GM19238 (cell line): ENCODE measurements at regions not wholly inside any gene's neighbourhood (a gene's known extent, or its start where the extent isn't known, plus 50 kb on each side); places are given as distances from the start of the nearest gene placed in this dataset.

Source experiments
- DNase-seq: peaks from one replicate; pipeline ENCODE4 v3.0.0; 2011; ENCODE audit warnings: low spot score; ENCODE audit not compliant: insufficient read length

GRCh38 chr9:90340421-90340820, 302.2 kb downstream of the DIRAS2 start:
- no peak for DNase-seq

GRCh38 chr9:90342607-90343006, 300.0 kb downstream of the DIRAS2 start:
- no peak for DNase-seq

- DNase-seq = no peak
Measured at GRCh38 chr9:90343366-90343765, 299.3 kb downstream of the DIRAS2 start.

- no peak for DNase-seq
Measured at GRCh38 chr9:90343991-90344390, 298.6 kb downstream of the DIRAS2 start.

GRCh38 chr9:90365666-90366065, 277.0 kb downstream of the DIRAS2 start:
- no peak for DNase-seq

- DNase-seq = no peak
Measured at GRCh38 chr9:90368241-90368640, 274.4 kb downstream of the DIRAS2 start.

- no peak for DNase-seq
Measured at GRCh38 chr9:90368928-90369327, 273.7 kb downstream of the DIRAS2 start.

- no peak for DNase-seq
Measured at GRCh38 chr9:90379771-90380170, 262.9 kb downstream of the DIRAS2 start.

- DNase-seq = no peak
Measured at GRCh38 chr9:90385146-90385545, 257.5 kb downstream of the DIRAS2 start.

GRCh38 chr9:90393365-90394152, 249.1 kb downstream of the DIRAS2 start:
- DNase-seq = no peak

GRCh38 chr9:90394871-90395270, 247.8 kb downstream of the DIRAS2 start:
- DNase-seq = no peak

GRCh38 chr9:90400091-90400490, 242.5 kb downstream of the DIRAS2 start:
- no peak for DNase-seq

GRCh38 chr9:90408659-90409058, 234.0 kb downstream of the DIRAS2 start:
- no peak for DNase-seq

- no peak for DNase-seq
Measured at GRCh38 chr9:90419221-90419851, 223.3 kb downstream of the DIRAS2 start.

- no peak for DNase-seq
Measured at GRCh38 chr9:90420211-90420610, 222.4 kb downstream of the DIRAS2 start.

- no peak for DNase-seq
Measured at GRCh38 chr9:90420768-90421513, 221.7 kb downstream of the DIRAS2 start.

- no peak for DNase-seq
Measured at GRCh38 chr9:90421786-90422185, 220.8 kb downstream of the DIRAS2 start.

GRCh38 chr9:90423661-90424193, 218.9 kb downstream of the DIRAS2 start:
- DNase-seq = no peak

GRCh38 chr9:90428517-90428916, 214.1 kb downstream of the DIRAS2 start:
- DNase-seq = no peak

GRCh38 chr9:90432951-90433350, 209.7 kb downstream of the DIRAS2 start:
- no peak for DNase-seq

GRCh38 chr9:90433398-90433941, 209.2 kb downstream of the DIRAS2 start:
- no peak for DNase-seq

- DNase-seq = no peak
Measured at GRCh38 chr9:90441814-90442213, 200.8 kb downstream of the DIRAS2 start.
